Neutrophil (primary cell): ENCODE measurements at regions not wholly inside any gene's neighbourhood (a gene's known extent, or its start where the extent isn't known, plus 50 kb on each side); places are given as distances from the start of the nearest gene placed in this dataset.

Experiments
- H3K27ac ChIP-seq: fragments of 200-600 bp; sonication (generic); 2 replicates; pipeline ENCODE4 v1.5.1; 2016; ENCODE audit warnings: mild to moderate bottlenecking, moderate library complexity
- H3K27me3 ChIP-seq: fragments of 200-600 bp; sonication (generic); 2 replicates; pipeline ENCODE4 v1.6.0; 2016; ENCODE audit warnings: mild to moderate bottlenecking
- H3K36me3 ChIP-seq: fragments of 200-600 bp; sonication (generic); 2 replicates; pipeline ENCODE4 v1.5.1; 2017
- H3K4me1 ChIP-seq, 2 experiments: fragments of 200-600 bp in 1 of 2; sonication (generic) in 1 of 2; 1 replicate in 1 of 2; 2 replicates in 1 of 2; pipeline versions ENCODE4 v1.5.1 to v1.6.1; 2013 to 2016; ENCODE audit warnings: low read depth in 1 of 2, low read length in 1 of 2, mild to moderate bottlenecking in 1 of 2, moderate library complexity in 1 of 2; ENCODE audit not compliant: control insufficient read depth in 1 of 2, insufficient read depth in 1 of 2
- H3K4me3 ChIP-seq, 2 experiments: fragments of 200-600 bp in 1 of 2; sonication (generic) in 1 of 2; 1 replicate in 1 of 2; 2 replicates in 1 of 2; pipeline ENCODE4 v1.5.1; 2013 to 2016; ENCODE audit warnings: low read depth in 1 of 2, low read length in 1 of 2, mild to moderate bottlenecking in 1 of 2, moderate library complexity in 1 of 2
- H3K9me3 ChIP-seq: fragments of 200-600 bp; sonication (generic); 2 replicates; pipeline ENCODE4 v1.5.1; 2016
- TF ChIP-seq, protein P1 (sequence below): fragments of 200-600 bp; sonication (generic); IDR thresholded peaks from 2 replicates; pipeline ENCODE4 v1.5.1; 2016; ENCODE audit warnings: antibody characterized with exemption

DNA sequence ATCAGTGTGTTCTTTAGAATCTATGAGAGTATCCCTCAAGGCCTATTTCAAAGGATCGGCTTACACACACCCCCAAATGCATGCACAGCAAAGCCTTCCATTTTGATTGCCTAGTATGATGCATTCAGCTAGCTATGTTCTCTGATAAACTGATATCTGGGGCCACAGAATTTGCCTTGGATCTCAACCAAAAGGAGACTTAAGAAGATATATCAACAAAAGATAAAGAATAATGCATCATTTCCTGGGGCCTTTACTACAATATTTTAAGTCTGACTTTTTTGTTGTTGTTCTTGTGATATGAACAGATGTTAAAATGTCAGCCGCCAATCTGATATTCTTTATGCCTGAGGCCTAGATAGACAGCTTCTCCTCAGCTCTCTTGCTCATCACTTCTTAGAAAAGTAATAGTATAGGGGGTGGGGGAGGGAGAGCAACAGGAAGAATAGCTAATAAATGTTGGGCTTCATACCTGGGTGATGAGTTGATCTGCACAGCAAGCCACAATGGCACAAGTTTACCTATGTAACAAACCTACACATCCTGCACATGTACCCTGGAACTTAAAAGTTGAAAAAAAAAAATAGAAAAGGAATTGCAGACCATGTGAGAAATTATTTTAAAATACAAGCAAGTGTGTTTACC is 792.9 kb upstream of the GHITM start:
- no peak overlapping the region for H3K27ac ChIP-seq
- H3K9me3 ChIP-seq = no peaks in the 10 kb centered on the region
- no peak overlapping the region for H3K4me3 ChIP-seq
- TF ChIP-seq, protein P1, sequence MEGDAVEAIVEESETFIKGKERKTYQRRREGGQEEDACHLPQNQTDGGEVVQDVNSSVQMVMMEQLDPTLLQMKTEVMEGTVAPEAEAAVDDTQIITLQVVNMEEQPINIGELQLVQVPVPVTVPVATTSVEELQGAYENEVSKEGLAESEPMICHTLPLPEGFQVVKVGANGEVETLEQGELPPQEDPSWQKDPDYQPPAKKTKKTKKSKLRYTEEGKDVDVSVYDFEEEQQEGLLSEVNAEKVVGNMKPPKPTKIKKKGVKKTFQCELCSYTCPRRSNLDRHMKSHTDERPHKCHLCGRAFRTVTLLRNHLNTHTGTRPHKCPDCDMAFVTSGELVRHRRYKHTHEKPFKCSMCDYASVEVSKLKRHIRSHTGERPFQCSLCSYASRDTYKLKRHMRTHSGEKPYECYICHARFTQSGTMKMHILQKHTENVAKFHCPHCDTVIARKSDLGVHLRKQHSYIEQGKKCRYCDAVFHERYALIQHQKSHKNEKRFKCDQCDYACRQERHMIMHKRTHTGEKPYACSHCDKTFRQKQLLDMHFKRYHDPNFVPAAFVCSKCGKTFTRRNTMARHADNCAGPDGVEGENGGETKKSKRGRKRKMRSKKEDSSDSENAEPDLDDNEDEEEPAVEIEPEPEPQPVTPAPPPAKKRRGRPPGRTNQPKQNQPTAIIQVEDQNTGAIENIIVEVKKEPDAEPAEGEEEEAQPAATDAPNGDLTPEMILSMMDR = no peak
- H3K27me3 ChIP-seq = no peaks in the 10 kb centered on the region
- no peaks in the 10 kb centered on the region for H3K36me3 ChIP-seq
- no peaks in the 10 kb centered on the region for H3K4me1 ChIP-seq

DNA sequence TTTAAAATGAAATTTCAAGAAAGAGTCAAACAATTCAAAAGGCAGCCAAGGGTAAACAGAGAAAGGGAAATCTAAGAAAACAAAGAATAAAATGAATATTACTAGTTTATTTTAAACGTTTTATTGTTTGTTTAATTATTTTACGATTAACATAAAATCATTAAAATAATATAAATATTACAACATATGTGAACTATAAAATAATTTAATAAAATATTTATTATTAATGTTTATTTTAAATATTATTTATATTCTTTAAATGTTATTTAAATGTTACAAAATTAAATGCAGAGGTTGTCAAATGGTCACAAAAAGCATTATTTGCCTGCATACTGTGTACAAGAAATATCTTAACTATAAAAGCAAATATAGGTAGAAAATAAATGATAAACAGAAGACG is 786.7 kb upstream of the GHITM start:
- Histone ChIP-seq H3K9me3 (no peaks in the 10 kb centered on the region), H3K27ac (no peak overlapping the region), H3K4me1 (no peaks in the 10 kb centered on the region), H3K4me3 (no peak overlapping the region), H3K36me3 (no peaks in the 10 kb centered on the region), H3K27me3 (no peaks in the 10 kb centered on the region)
- TF ChIP-seq, protein P1 = no peak

DNA sequence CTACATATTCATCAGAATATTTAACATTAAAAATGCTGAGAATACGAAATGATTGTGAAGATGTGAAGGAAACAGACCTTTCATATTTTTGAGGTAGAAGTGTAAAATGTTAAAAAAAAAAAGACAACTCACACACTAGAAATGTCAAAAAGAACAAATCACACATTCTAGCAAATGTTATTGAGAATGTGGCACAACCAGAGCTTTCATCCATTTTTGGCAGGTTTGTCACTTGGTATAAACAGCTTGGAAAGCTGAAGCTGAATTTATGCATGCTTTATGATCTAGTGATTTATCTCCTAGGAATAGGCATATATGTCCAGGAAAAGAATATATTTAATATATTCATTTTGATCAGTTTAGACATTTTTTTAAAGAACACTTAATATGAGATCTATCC is 784.9 kb upstream of the GHITM start:
- Histone ChIP-seq H3K36me3 (no peaks in the 10 kb centered on the region), H3K9me3 (no peaks in the 10 kb centered on the region), H3K27me3 (no peaks in the 10 kb centered on the region), H3K4me1 (no peaks in the 10 kb centered on the region), H3K4me3 (no peak overlapping the region), H3K27ac (no peak overlapping the region)
- TF ChIP-seq, protein P1 = no peak

- no peak overlapping the region for H3K27ac ChIP-seq
These were observed 782.3 kb upstream of the GHITM start for GRCh38 chr10:83357004-83357403.

DNA sequence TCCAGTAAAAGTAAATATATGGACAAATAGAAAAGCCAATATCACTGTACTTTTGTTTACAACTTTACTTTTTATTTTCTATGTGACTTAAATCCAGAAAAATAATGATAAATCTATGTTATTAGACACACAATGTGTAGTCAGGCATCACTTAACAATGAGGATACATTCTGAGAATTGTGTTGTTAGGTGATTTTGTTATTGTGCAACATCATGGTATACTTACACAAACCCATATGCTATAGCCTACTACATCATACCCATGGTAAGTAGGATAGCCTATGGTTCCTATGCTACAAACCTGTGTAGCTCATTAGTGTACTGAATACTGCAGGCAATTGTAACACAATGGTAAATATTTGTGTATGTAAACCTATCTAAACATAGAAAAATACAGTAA is 781.7 kb upstream of the GHITM start:
- no peaks in the 10 kb centered on the region for H3K4me1 ChIP-seq
- H3K27me3 ChIP-seq = no peaks in the 10 kb centered on the region
- H3K4me3 ChIP-seq = no peak overlapping the region
- H3K27ac ChIP-seq = no peak overlapping the region
- H3K9me3 ChIP-seq = no peaks in the 10 kb centered on the region
- H3K36me3 ChIP-seq = no peaks in the 10 kb centered on the region
- TF ChIP-seq, protein P1 = no peak

More at GRCh38 chr10:83357004-83357403, 782.3 kb upstream of the GHITM start:
- TF ChIP-seq, protein P1 = no peak
- Histone ChIP-seq H3K4me1 (no peaks in the 10 kb centered on the region), H3K36me3 (no peaks in the 10 kb centered on the region), H3K4me3 (no peak overlapping the region), H3K27me3 (no peaks in the 10 kb centered on the region), H3K9me3 (no peaks in the 10 kb centered on the region)
